HL-60 (cell line): ENCODE measurements at regions not wholly inside any gene's neighbourhood (a gene's known extent, or its start where the extent isn't known, plus 50 kb on each side); places are given as distances from the start of the nearest gene placed in this dataset.

Experiments used
- DNase-seq, 2 experiments: peaks; one replicate each; pipeline ENCODE4 v3.0.0-alpha.2; 2010 to 2020; ENCODE audit warnings: low read depth in 1 of 2, low spot score in 1 of 2
- H3K27ac ChIP-seq: fragments of 250-450 bp; sonication (Bioruptor Pico); replicated peaks from 2 replicates; pipeline ENCODE4 v1.5.1; 2020; ENCODE audit warnings: mild to moderate bottlenecking, moderate library complexity
- H3K27me3 ChIP-seq: fragments of 250-450 bp; sonication (Bioruptor Pico); 2 replicates; pipeline ENCODE4 v1.5.1; 2021; ENCODE audit warnings: mild to moderate bottlenecking, moderate library complexity; ENCODE audit not compliant: insufficient read depth, poor library complexity, severe bottlenecking
- H3K4me3 ChIP-seq: replicated peaks from 2 replicates; pipeline ENCODE4 v1.5.1; 2011; ENCODE audit warnings: mild to moderate bottlenecking, control low read depth, low read length; ENCODE audit not compliant: insufficient read depth
- GABPA ChIP-seq: IDR thresholded peaks from 2 replicates; pipeline ENCODE4 v1.6.1; 2012; ENCODE audit warnings: low read depth
- POLR2AphosphoS5 ChIP-seq: IDR thresholded peaks from 2 replicates; pipeline ENCODE4 v1.6.1; 2012; ENCODE audit warnings: low read depth
- SPI1 ChIP-seq: IDR thresholded peaks from 2 replicates; pipeline ENCODE4 v1.6.1; 2012; ENCODE audit warnings: low read depth, mild to moderate bottlenecking, borderline replicate concordance
- TF ChIP-seq, protein P1 (sequence below): IDR thresholded peaks from 2 replicates; pipeline ENCODE4 v1.6.1; 2012; ENCODE audit warnings: low read depth; ENCODE audit not compliant: insufficient replicate concordance
- TF ChIP-seq, protein P2 (sequence below): IDR thresholded peaks from one replicate; pipeline ENCODE4 v1.5.1; 2011; ENCODE audit warnings: low read length, control low read depth, inconsistent platforms; ENCODE audit not compliant: insufficient read depth

DNA sequence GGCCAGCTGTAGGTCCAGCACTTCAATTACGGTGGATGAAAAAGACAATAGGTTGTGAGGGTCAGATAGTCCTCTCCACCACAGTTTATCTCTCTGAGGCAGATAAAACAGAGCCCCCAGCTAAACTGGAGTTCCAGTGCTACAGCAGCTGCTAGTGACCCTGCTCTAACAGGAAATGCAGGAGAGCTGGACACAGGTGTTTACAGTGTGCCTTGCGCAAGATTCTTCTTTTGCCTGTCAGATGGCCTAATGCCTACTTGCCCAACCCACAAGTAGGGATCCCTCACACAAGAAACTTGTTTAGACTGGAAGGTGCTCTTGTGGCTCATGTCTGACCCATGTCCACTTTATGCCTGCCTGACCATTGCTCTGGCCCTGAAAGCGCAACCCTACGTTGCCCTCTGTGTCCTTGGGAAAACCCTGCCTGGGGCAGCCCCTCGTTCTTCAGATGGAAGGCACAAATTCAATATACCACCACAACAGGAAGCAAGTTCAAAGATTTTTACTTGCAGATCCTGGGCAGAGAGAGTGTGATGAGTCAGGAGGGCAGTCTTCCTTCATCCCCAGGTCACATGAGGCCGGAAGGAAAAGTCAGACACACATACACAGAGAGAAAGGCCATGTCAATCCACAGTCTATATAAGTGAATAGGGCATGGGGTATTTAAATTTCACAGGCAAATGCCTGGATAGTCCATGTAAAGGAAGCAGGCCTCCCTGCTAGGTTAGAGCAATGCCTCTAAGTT lies 105.1 kb upstream of the ADGRL3 start:
- no peak for DNase-seq
- Histone ChIP-seq H3K4me3 (no peak overlapping the region), H3K27me3 (no peaks in the 10 kb centered on the region), H3K27ac (no peak overlapping the region)
- TF ChIP-seq, protein P1, sequence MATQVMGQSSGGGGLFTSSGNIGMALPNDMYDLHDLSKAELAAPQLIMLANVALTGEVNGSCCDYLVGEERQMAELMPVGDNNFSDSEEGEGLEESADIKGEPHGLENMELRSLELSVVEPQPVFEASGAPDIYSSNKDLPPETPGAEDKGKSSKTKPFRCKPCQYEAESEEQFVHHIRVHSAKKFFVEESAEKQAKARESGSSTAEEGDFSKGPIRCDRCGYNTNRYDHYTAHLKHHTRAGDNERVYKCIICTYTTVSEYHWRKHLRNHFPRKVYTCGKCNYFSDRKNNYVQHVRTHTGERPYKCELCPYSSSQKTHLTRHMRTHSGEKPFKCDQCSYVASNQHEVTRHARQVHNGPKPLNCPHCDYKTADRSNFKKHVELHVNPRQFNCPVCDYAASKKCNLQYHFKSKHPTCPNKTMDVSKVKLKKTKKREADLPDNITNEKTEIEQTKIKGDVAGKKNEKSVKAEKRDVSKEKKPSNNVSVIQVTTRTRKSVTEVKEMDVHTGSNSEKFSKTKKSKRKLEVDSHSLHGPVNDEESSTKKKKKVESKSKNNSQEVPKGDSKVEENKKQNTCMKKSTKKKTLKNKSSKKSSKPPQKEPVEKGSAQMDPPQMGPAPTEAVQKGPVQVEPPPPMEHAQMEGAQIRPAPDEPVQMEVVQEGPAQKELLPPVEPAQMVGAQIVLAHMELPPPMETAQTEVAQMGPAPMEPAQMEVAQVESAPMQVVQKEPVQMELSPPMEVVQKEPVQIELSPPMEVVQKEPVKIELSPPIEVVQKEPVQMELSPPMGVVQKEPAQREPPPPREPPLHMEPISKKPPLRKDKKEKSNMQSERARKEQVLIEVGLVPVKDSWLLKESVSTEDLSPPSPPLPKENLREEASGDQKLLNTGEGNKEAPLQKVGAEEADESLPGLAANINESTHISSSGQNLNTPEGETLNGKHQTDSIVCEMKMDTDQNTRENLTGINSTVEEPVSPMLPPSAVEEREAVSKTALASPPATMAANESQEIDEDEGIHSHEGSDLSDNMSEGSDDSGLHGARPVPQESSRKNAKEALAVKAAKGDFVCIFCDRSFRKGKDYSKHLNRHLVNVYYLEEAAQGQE, result no peak
- TF ChIP-seq, protein P2, sequence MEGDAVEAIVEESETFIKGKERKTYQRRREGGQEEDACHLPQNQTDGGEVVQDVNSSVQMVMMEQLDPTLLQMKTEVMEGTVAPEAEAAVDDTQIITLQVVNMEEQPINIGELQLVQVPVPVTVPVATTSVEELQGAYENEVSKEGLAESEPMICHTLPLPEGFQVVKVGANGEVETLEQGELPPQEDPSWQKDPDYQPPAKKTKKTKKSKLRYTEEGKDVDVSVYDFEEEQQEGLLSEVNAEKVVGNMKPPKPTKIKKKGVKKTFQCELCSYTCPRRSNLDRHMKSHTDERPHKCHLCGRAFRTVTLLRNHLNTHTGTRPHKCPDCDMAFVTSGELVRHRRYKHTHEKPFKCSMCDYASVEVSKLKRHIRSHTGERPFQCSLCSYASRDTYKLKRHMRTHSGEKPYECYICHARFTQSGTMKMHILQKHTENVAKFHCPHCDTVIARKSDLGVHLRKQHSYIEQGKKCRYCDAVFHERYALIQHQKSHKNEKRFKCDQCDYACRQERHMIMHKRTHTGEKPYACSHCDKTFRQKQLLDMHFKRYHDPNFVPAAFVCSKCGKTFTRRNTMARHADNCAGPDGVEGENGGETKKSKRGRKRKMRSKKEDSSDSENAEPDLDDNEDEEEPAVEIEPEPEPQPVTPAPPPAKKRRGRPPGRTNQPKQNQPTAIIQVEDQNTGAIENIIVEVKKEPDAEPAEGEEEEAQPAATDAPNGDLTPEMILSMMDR, result no peak
- TF ChIP-seq SPI1, result no peak
- TF ChIP-seq POLR2AphosphoS5, result no peak
- no peak for TF ChIP-seq GABPA

DNA sequence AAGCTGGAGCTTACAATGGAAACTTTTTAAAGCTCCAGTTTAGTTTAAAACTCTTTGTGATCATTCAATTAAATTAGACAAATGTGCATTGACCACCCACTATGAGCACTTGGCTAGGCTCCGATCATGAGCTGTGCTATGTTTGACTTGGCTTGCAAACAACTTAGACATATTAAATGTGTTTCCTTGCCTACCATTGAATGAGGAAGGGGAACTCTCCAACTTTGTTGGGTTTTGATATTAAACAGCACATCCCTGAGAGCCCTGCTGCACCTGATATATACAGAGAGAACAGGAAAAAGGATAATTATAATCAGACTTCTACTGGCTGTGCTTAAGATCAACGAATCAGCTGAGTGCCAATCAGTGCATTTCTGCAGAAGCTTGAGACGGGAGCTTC lies 71.4 kb upstream of the ADGRL3 start:
- no peak overlapping the region for H3K27ac ChIP-seq
- H3K27me3 ChIP-seq, result no peaks in the 10 kb centered on the region
- TF ChIP-seq, protein P2, result no peak
- no peak for TF ChIP-seq POLR2AphosphoS5
- H3K4me3 ChIP-seq, result no peak overlapping the region
- DNase-seq, result no peak

DNA sequence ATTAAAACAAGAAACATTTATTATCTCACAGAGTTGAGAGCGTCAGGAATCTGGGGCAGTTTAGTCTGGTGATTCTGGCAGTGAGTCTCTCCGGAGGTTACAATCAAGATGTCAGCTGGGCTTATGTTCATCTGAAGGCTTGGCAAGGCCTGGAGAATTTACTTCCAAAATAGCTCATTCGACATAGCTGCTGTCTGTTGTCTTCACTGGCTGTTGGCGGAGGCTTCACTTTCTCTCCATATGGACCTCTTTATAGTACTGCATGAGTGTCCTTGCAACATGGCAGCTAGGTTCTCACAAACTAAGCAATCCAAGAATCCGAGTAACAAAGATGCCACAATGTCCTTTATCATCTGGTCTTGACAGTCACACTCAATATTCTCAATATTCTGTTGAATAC lies 70.2 kb upstream of the ADGRL3 start:
- TF ChIP-seq GABPA, result no peak
- TF ChIP-seq SPI1, result no peak
- TF ChIP-seq, protein P1, result no peak
- no peak for TF ChIP-seq POLR2AphosphoS5
- TF ChIP-seq, protein P2, result no peak
- DNase-seq, result no peak
- Histone ChIP-seq H3K4me3 (no peak overlapping the region), H3K27ac (no peak overlapping the region), H3K27me3 (no peaks in the 10 kb centered on the region)

DNA sequence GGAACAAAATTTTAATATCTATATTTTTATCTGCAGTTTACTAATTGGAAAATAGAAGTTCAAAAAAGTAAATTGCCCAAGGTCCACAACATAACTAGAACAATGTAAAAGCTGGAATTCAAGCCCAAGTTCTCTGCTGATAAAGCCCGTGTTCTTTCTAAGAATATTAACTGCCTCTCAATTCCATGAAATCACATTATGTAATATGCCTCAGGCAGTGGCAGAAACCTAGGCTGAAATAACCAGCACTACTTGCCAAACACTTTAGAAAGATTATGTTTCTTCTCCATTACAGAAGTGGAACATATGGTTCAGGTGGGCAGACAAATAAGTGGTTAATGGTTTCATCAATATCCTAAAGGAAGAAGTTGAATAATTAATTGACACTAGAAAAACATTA lies 56.7 kb upstream of the ADGRL3 start:
- Histone ChIP-seq H3K27me3 (no peaks in the 10 kb centered on the region), H3K27ac (no peak overlapping the region), H3K4me3 (no peak overlapping the region)
- TF ChIP-seq, protein P2, result no peak
- TF ChIP-seq POLR2AphosphoS5 (no peak), GABPA (no peak), SPI1 (no peak)
- TF ChIP-seq, protein P1, result no peak
- DNase-seq, result no peak
